Activated CD4-positive, alpha-beta T cell treated with anti-CD3 and anti-CD28 coated beads for 36 hours (primary cell): ENCODE measurements at regions not wholly inside any gene's neighbourhood (a gene's known extent, or its start where the extent isn't known, plus 50 kb on each side); places are given as distances from the start of the nearest gene placed in this dataset.

Source experiments
- ATAC-seq: fragments of 200-7000 bp; cut with Tn5 transposase; one replicate; pipeline ENCODE4 v1.10.0; 2021; ENCODE audit warnings: mild to moderate bottlenecking, moderate library complexity
- CTCF ChIA-PET: fragments of 350-600 bp; sonication (Branson Sonifier 250); formaldehyde crosslinking; loops from one replicate; lab custom pipeline; 2021; ENCODE audit warnings: antibody characterized with exemption; lab: Charles Lee
- POLR2A ChIA-PET: fragments of 350-600 bp; sonication (Branson Sonifier 250); formaldehyde crosslinking; loops from one replicate; lab custom pipeline; 2021; ENCODE audit warnings: antibody characterized with exemption, inconsistent platforms; lab: Charles Lee
- DNase-seq: peaks from one replicate; pipeline ENCODE4 v3.0.0-alpha.2; 2020
- H3K27ac Mint-ChIP-seq: one replicate; pipeline ENCODE4 v1.8.0; 2021; ENCODE audit warnings: mixed read lengths
- H3K27me3 Mint-ChIP-seq: one replicate; pipeline ENCODE4 v1.8.0; 2021; ENCODE audit warnings: mixed read lengths
- H3K36me3 Mint-ChIP-seq: one replicate; pipeline ENCODE4 v1.8.0; 2021; ENCODE audit warnings: low read depth, mixed read lengths
- H3K4me1 Mint-ChIP-seq: one replicate; pipeline ENCODE4 v1.8.0; 2021; ENCODE audit warnings: mixed read lengths
- H3K4me3 Mint-ChIP-seq: one replicate; pipeline ENCODE4 v1.8.0; 2021; ENCODE audit warnings: mild to moderate bottlenecking, moderate library complexity, mixed read lengths
- H3K9me3 Mint-ChIP-seq: one replicate; pipeline ENCODE4 v1.8.0; 2021; ENCODE audit warnings: low read depth, mixed read lengths
- intact Hi-C, 2 experiments: fragments of 100-400 bp; cut with DNase I in 1 of 2; cut with micrococcal nuclease in 1 of 2; formaldehyde crosslinking; loops; one replicate each; pipeline versions ENCODE4 v1.14.2 to v1.15.1; 2022 to 2024; cut with DNase I, micrococcal nuclease

DNA sequence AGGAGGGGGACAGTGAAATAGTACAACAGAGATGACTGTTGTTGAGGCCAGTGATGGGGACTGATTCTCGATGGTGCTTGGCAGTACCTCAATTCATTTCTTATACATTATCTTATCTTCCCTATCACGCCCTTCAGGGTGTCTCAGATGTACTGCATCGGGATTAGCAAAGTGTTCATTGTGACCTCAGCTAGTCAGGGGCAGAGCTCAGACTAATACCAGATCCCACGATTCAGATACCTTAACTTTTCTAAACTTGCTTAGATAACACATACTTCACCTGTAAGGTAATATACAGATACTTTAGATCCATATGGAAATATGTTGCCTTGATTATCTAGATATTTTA, 720.6 kb downstream of the EFNB2 start:
- DNase-seq (no peak), ATAC-seq (no peak)
- no peak overlapping the region for H3K4me3 Mint-ChIP-seq
- intact Hi-C loops: no loop called here
- no peaks in the 10 kb centered on the region for H3K4me1 Mint-ChIP-seq
- CTCF ChIA-PET: no interaction called here
- POLR2A ChIA-PET: no interaction called here
- no peaks in the 10 kb centered on the region for H3K36me3 Mint-ChIP-seq
- no peaks in the 10 kb centered on the region for H3K9me3 Mint-ChIP-seq
- H3K27ac Mint-ChIP-seq: no peak overlapping the region
- H3K27me3 Mint-ChIP-seq: no peaks in the 10 kb centered on the region

DNA sequence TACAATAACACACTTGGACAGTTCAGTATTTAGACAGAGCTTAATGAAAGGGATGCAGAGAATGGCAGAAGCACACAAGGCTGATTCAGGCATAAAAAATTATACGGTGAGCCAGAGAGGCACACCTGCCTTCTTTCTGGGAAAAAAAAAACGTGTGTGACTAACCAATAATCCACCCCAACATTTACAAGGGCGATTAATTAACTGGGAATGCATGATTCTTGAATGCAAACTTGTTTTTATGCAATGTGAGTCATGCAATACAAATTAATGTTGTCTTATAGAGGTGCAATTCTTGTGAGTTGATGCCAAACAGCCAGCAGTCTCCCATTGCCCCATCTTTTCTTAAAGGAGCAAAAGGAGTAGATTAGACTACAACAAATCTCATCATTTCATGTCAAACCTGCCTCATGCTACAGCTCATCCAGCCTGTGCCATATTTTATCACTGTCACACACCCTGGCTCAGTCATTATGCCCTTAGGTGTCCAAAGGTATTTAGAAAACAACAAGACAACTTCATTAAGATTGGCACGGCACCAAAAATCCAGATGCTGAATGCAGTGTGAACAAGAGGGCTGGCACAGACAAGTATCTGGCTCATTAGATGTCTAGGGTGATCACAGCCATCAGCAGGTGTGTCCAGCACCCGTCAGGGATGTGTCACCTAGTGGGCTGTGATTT, 721.1 kb downstream of the EFNB2 start:
- Mint-ChIP-seq H3K27ac (no peak overlapping the region), H3K36me3 (no peaks in the 10 kb centered on the region), H3K9me3 (no peaks in the 10 kb centered on the region), H3K4me1 (no peaks in the 10 kb centered on the region), H3K27me3 (no peaks in the 10 kb centered on the region), H3K4me3 (no peak overlapping the region)
- intact Hi-C loops: no loop called here
- POLR2A ChIA-PET: no interaction called here
- DNase-seq (no peak), ATAC-seq (no peak)
- CTCF ChIA-PET: no interaction called here

DNA sequence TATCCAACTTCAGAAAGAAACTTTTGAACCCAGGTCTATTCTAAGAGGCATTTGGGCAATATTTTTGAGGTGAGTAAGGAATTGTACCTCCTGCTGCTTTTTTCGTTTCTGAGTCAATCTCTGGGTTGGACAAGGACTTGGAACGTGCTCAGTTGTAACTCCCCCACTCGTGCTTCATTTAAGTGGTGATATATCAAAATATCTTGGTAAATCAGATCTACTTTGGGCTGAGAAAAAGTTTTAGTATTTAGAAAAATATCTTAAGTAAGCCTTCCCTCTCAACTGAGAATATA, 728.9 kb downstream of the EFNB2 start:
- DNase-seq: no peak
- Mint-ChIP-seq H3K4me3 (no peak overlapping the region), H3K27me3 (no peaks in the 10 kb centered on the region), H3K36me3 (no peaks in the 10 kb centered on the region), H3K27ac (no peak overlapping the region), H3K4me1 (no peaks in the 10 kb centered on the region), H3K9me3 (peaks cover 4% of the 10 kb centered on the region)
- intact Hi-C loops: no loop called here
- ChIA-PET CTCF (no interaction called here), POLR2A (no interaction called here)
- no peak for ATAC-seq

DNA sequence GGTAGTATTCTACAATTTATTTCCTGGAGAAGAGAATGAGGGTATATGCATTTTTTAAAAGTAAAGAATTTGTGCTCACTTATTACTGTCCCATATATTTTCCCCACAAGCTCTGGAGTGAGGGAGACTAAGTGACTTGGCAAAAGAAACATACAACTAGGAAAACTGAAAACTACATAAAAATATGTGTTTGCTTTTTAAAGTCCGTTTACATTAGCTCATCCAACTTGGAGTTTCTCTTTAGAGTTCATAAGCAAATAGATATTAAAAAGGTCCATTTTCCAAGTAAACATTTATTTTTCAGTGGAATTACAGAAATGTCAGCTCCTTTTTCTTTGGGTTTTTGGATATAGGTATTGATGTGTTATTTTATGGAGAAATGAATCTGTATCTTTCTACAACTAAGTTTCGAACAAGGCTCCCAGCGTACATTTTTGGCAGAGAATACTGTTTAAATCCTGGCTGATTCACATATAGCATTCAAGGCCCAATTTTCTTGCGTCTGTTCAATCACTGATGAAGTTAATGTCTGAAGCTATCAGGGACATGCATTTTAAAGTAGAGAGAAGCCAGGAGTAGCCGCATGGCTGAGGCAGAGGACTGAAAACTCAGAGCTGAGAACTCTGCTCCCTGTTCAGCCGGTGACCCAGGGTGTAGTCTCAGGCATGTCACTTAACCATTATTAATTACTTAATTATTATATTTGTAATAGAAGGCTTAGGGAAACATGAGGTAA, 729.4 kb downstream of the EFNB2 start:
- DNase-seq: no peak
- Mint-ChIP-seq H3K27ac (no peak overlapping the region), H3K4me3 (no peak overlapping the region), H3K4me1 (no peaks in the 10 kb centered on the region), H3K27me3 (no peaks in the 10 kb centered on the region), H3K9me3 (peaks cover 4% of the 10 kb centered on the region), H3K36me3 (no peaks in the 10 kb centered on the region)
- CTCF ChIA-PET: no interaction called here
- intact Hi-C loops: no loop called here
- ATAC-seq: no peak
- POLR2A ChIA-PET: no interaction called here

DNA sequence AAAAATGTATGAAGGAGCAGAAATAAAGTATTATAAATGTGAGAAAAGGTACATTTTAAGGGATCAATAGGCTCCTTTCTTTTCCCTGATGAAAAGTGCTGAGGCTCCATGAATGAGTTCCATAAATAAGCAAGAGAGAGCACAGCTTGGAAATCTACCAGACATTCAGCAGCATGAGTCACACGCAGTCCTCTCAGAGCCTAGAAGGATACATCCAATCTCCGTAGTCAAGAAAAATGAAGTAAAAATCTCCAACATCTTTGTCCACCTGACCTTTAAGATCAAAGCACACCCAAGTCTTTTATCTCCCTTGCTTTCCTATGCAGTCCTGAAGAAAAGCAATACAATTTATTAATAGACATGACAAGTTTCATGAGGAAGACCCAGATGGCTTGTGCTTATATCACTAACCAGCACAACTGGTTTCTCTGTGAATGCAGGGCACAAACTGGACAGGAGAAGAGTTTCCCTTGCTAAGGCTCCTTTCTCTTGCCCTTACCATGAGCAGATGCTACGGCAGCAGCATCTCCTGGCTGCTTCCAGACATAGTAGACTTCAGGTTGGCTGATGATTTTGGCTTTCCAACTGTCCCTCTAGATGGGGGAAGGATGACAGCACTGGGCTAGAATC, 730.8 kb downstream of the EFNB2 start:
- Mint-ChIP-seq H3K36me3 (no peaks in the 10 kb centered on the region), H3K4me3 (no peak overlapping the region), H3K27me3 (no peaks in the 10 kb centered on the region), H3K9me3 (peaks cover 4% of the 10 kb centered on the region), H3K4me1 (no peaks in the 10 kb centered on the region), H3K27ac (no peak overlapping the region)
- CTCF ChIA-PET: no interaction called here
- DNase-seq: no peak
- intact Hi-C loops: loop anchor here in 1 of 2 experiments (5.0 kb wide), 1 partner anchor 458 kb away; no protein-coding TSS in a partner anchor
- POLR2A ChIA-PET: no interaction called here
- no peak for ATAC-seq

DNA sequence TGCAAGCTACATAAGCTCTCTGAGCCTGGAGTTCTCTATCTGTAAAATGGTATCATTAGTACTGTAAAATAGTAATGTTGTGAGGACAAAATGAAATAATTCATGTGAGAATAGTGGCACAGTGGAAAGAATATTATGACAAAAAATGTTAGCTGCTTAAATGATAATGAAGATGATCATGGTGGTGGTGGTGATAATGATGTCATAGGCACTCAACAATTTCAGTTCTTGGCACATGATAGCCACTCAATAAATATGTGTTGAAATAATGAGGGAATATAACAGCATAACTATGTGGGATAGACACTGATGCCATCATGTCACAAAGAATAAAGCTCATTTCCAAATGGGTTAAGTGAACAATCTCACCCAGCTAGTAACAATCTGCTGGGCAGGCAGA, 736.3 kb downstream of the EFNB2 start:
- ATAC-seq: no peak
- H3K4me3 Mint-ChIP-seq: no peak overlapping the region
- H3K36me3 Mint-ChIP-seq: no peaks in the 10 kb centered on the region
- H3K9me3 Mint-ChIP-seq: no peaks in the 10 kb centered on the region
- DNase-seq: no peak
- POLR2A ChIA-PET: no interaction called here
- no peak overlapping the region for H3K27ac Mint-ChIP-seq
- no peaks in the 10 kb centered on the region for H3K27me3 Mint-ChIP-seq
- no peaks in the 10 kb centered on the region for H3K4me1 Mint-ChIP-seq
- intact Hi-C loops: no loop called here
- CTCF ChIA-PET: interaction anchor here (0.7 kb wide), 1 partner anchor 1509 kb away, joined by 3 read pairs; no protein-coding TSS in a partner anchor

DNA sequence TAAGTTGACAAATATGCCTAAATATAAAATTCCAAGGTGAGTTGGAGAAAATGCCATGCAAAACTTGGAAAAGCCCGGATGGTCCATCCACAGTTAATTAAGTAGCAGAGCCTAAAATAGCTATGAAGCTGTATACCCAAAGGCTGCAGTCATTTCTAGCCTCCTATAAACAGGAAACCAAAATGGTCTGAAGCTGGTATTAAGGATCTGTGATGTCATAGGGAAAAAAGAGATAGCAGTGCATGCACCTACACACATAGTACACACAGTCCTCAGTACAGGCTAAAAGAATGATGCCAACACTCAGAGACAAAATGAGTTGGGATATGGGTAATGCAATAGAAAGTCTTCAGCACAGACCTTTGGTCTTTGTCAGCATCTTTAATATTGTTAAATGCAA, 736.9 kb downstream of the EFNB2 start:
- no peak overlapping the region for H3K27ac Mint-ChIP-seq
- H3K9me3 Mint-ChIP-seq: no peaks in the 10 kb centered on the region
- CTCF ChIA-PET: interaction anchor here (0.6 to 0.7 kb wide), 2 partner anchors 1172 to 1508 kb away, joined by 3 read pairs; no protein-coding TSS in a partner anchor
- no peaks in the 10 kb centered on the region for H3K27me3 Mint-ChIP-seq
- no peak overlapping the region for H3K4me3 Mint-ChIP-seq
- intact Hi-C loops: no loop called here
- H3K4me1 Mint-ChIP-seq: no peaks in the 10 kb centered on the region
- POLR2A ChIA-PET: no interaction called here
- ATAC-seq (no peak), DNase-seq (no peak)
- no peaks in the 10 kb centered on the region for H3K36me3 Mint-ChIP-seq

DNA sequence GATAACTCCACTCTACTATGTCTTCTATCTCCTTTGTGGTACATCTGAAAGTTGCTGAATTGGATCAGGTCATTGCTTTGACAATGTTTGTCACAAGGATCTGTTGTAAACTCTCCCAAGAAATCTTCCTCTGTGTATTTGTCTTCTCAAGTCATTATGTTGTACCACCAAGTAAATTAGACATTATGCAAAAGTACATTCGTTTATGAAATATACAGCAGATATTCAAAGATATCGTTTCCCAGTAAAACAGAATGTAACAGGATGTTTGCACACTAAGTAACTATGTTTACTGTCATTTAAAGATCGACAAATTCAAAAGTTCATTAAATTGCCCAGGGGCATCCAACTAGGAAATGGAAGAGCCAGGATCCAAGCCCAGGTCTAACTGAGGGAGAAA, 739.4 kb downstream of the EFNB2 start:
- no peaks in the 10 kb centered on the region for H3K36me3 Mint-ChIP-seq
- H3K9me3 Mint-ChIP-seq: peaks cover 2% of the 10 kb centered on the region
- H3K4me1 Mint-ChIP-seq: no peaks in the 10 kb centered on the region
- no peak overlapping the region for H3K27ac Mint-ChIP-seq
- ChIA-PET POLR2A (no interaction called here), CTCF (no interaction called here)
- ATAC-seq: no peak
- intact Hi-C loops: no loop called here
- H3K4me3 Mint-ChIP-seq: no peak overlapping the region
- DNase-seq: no peak
- no peaks in the 10 kb centered on the region for H3K27me3 Mint-ChIP-seq

DNA sequence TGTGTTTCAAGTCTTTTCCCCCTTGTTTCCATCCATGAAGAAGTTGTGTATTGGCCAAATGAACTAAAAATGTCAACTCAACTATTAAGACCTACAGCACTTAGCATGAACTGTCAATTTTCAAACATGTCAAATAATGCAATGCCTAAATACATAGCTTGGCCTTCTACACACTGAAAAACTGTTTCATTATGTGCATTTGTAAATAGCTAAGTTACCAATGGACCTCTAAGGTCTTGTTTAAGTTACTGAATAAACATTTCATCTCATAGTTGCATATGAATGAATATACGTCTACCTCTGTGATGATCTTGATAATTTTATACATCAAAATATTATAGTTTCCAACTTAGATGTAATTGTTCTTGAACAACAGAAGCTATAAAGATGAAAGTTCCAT, 744.5 kb downstream of the EFNB2 start:
- intact Hi-C loops: no loop called here
- CTCF ChIA-PET: no interaction called here
- H3K27ac Mint-ChIP-seq: no peak overlapping the region
- H3K36me3 Mint-ChIP-seq: no peaks in the 10 kb centered on the region
- POLR2A ChIA-PET: no interaction called here
- H3K4me3 Mint-ChIP-seq: no peak overlapping the region
- no peaks in the 10 kb centered on the region for H3K4me1 Mint-ChIP-seq
- ATAC-seq: no peak
- H3K27me3 Mint-ChIP-seq: no peaks in the 10 kb centered on the region
- DNase-seq: no peak
- H3K9me3 Mint-ChIP-seq: peaks cover 2% of the 10 kb centered on the region

DNA sequence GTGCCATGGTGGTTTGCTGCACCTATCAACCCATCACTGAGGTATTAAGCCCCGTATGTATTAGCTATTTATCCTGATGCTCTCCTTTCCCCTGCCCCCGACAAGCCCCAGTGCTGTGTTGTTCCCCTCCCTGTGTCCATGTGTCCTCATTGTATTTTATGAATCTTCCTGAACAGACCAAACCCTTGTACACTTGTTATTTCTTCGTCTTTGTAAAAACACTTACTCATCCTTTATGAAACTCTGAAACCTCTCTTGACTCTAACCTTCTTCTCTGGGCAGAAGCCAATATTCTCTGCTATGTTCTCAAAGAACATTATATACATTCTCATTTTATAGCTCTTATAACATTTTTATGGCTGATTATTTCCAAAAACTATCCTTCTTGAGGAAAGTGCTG, 746.9 kb downstream of the EFNB2 start:
- no peak for ATAC-seq
- intact Hi-C loops: no loop called here
- no peaks in the 10 kb centered on the region for H3K27me3 Mint-ChIP-seq
- H3K4me3 Mint-ChIP-seq: no peak overlapping the region
- no peaks in the 10 kb centered on the region for H3K36me3 Mint-ChIP-seq
- ChIA-PET CTCF (no interaction called here), POLR2A (no interaction called here)
- H3K9me3 Mint-ChIP-seq: peaks cover 4% of the 10 kb centered on the region
- no peaks in the 10 kb centered on the region for H3K4me1 Mint-ChIP-seq
- H3K27ac Mint-ChIP-seq: no peak overlapping the region
- DNase-seq: no peak

DNA sequence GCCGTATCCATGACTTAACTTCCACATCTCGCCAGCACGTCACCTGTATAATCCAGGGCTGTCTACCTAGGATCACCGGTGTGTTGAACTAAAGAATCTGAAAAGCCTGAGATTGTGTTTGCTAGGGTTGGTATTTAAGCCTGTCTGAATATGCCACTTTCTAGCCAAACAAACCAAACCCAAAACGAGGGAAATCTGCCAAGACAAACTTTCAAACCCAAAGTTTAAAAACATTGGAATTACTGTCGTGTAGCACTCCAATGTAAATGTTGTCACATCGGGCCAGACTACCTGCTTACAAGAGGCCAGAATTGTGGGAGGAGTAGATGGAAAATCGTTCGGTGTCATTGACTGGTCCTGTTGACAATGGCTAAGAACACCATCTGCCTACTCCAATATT, 747.8 kb downstream of the EFNB2 start:
- Mint-ChIP-seq H3K27me3 (no peaks in the 10 kb centered on the region), H3K4me1 (no peaks in the 10 kb centered on the region), H3K9me3 (peaks cover 3% of the 10 kb centered on the region), H3K36me3 (no peaks in the 10 kb centered on the region), H3K4me3 (no peak overlapping the region), H3K27ac (no peak overlapping the region)
- POLR2A ChIA-PET: no interaction called here
- no peak for DNase-seq
- no peak for ATAC-seq
- intact Hi-C loops: no loop called here
- CTCF ChIA-PET: no interaction called here

DNA sequence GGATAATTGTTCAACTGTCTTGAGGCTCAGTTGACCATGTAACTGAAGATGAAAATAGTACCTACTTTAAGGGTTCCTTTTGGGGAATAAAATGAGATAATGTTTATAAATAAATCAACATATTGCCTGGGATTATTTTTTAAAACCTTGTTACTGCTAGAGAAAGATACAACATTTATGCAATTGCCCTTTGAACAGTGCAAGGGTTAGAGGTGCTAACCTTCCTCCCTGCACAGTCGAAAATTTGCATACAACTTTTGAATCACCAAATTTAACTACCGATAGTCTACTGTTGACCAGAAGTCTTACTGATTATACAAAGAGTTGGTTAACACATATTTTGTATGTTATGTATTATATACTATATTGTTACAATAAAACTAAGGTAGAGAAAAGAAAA, 750.0 kb downstream of the EFNB2 start:
- H3K9me3 Mint-ChIP-seq: peaks cover 2% of the 10 kb centered on the region

More for the DNA sequence above, 750.0 kb downstream of the EFNB2 start:
- H3K27ac Mint-ChIP-seq: no peak overlapping the region
- no peaks in the 10 kb centered on the region for H3K4me1 Mint-ChIP-seq
- ChIA-PET CTCF (interaction anchor here (0.6 kb wide), 1 partner anchor 54 kb away, joined by 3 read pairs; no protein-coding TSS in a partner anchor), POLR2A (no interaction called here)
- intact Hi-C loops: no loop called here
- no peaks in the 10 kb centered on the region for H3K36me3 Mint-ChIP-seq
- no peaks in the 10 kb centered on the region for H3K27me3 Mint-ChIP-seq
- no peak overlapping the region for H3K4me3 Mint-ChIP-seq
- DNase-seq (no peak), ATAC-seq (no peak)
